ENCODE measurements at regions not wholly inside any gene's neighbourhood (a gene's known extent, or its start where the extent isn't known, plus 50 kb on each side); places are given as distances from the start of the nearest gene placed in this dataset.

DNA sequence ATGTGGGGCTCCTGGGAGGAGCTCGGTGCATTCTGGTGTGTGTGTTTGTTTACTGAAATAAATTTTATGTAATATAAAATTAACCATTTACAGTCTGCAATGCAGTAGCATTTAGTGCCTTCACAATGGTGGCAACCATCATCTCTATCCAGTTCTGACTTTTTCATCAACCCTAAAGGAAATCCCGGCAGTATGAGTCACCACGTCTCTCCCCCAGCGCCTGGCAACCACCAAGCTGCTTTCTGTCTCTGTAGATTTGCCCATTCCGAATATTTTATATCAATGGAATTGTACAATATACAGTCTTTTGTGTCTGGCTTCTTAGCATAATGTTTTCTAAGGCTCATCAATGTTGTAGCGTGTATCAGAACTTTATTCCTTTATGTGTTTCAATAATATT lies 300.5 kb downstream of the MIAT start:
- no peaks in the 10 kb centered on the region for H3K4me1 ChIP-seq
- intact Hi-C loops (cut with DNase I; ENCODE audit: low total_unique reads), result no loop called here
- no peaks in the 10 kb centered on the region for H3K27me3 ChIP-seq

DNA sequence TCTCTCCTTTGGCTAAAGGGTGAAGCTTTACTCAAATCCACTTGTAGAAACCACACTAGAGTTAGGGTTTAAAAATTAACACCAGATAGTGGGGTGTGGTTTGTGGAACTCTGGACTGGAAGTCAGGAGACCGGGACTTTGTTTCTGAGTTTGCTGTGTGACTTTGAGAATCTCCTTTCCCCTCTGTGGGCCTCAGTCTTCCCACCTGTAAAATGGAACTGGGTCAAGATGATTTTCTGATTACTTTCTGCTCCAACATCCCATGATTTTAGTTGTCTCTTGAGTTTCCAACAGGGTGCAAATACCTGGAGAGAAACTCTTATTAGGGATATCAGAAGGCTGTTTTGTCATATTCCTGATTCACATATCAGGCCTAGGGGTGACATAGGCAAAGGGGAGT lies 301.0 kb downstream of the MIAT start:
- TF ChIP-seq, protein P1, sequence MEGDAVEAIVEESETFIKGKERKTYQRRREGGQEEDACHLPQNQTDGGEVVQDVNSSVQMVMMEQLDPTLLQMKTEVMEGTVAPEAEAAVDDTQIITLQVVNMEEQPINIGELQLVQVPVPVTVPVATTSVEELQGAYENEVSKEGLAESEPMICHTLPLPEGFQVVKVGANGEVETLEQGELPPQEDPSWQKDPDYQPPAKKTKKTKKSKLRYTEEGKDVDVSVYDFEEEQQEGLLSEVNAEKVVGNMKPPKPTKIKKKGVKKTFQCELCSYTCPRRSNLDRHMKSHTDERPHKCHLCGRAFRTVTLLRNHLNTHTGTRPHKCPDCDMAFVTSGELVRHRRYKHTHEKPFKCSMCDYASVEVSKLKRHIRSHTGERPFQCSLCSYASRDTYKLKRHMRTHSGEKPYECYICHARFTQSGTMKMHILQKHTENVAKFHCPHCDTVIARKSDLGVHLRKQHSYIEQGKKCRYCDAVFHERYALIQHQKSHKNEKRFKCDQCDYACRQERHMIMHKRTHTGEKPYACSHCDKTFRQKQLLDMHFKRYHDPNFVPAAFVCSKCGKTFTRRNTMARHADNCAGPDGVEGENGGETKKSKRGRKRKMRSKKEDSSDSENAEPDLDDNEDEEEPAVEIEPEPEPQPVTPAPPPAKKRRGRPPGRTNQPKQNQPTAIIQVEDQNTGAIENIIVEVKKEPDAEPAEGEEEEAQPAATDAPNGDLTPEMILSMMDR (IDR thresholded peaks at IDR 0.05), result no peak
- H3K9me3 ChIP-seq, result no peaks in the 10 kb centered on the region
- no peak overlapping the region for H3K27ac ChIP-seq
- H3K36me3 ChIP-seq, result no peaks in the 10 kb centered on the region
- DNase-seq, result no peak
- intact Hi-C loops (cut with DNase I; ENCODE audit: low total_unique reads), result no loop called here
- no peaks in the 10 kb centered on the region for H3K27me3 ChIP-seq
- no peaks in the 10 kb centered on the region for H3K4me1 ChIP-seq
- no peak overlapping the region for H3K4me3 ChIP-seq

More for the DNA sequence above, 300.5 kb downstream of the MIAT start:
- TF ChIP-seq, protein P1 (IDR thresholded peaks at IDR 0.05), result no peak
- DNase-seq, result no peak
- no peaks in the 10 kb centered on the region for H3K36me3 ChIP-seq
- no peak overlapping the region for H3K4me3 ChIP-seq
- no peaks in the 10 kb centered on the region for H3K9me3 ChIP-seq
- H3K27ac ChIP-seq, result no peak overlapping the region

DNA sequence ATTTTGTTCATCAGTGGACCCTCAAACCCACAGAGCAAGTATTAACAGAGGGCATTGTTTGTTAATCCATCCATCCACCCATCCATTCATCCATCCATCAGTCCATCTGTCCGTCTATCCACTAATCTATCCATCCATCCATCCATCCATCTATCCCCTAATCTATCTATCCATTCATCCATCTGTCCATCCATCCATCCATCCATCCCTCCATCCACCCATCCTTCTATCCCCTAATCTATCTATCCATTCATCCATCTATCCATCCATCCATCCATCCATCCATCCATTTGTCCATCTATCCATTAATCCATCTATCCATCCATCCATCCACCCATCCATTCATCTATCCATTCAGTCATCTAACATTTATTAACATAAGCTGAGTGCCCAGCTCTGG lies 307.3 kb downstream of the MIAT start:
- DNase-seq, result no peak
- H3K4me1 ChIP-seq, result no peaks in the 10 kb centered on the region
- TF ChIP-seq, protein P1 (IDR thresholded peaks at IDR 0.05), result no peak
- H3K9me3 ChIP-seq, result peaks cover 0 to 4% (median 0%) of the 10 kb centered on the region in 3 donors
- no peaks in the 10 kb centered on the region for H3K36me3 ChIP-seq
- no peak overlapping the region for H3K4me3 ChIP-seq
- intact Hi-C loops (cut with DNase I; ENCODE audit: low total_unique reads), result no loop called here
- no peak overlapping the region for H3K27ac ChIP-seq
- H3K27me3 ChIP-seq, result no peaks in the 10 kb centered on the region

DNA sequence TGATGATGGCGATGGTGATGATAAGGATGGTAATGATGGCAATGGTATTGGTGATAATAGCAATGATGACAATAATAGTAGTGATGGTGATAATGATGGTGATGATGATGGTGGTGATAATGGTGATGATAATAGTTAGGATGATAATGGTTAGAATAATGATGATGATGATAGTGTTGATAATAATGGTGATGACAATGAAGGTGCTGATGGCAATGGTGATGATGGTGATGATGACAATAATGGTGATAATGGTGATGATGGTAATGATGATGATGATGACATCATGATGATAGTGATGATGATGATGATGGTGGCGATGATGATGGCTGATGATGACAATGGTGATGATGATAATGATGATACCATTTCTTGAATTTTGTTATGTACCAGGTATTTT lies 309.9 kb downstream of the MIAT start:
- intact Hi-C loops (cut with DNase I; ENCODE audit: low total_unique reads), result no loop called here
- peaks cover 0 to 4% (median 0%) of the 10 kb centered on the region in 3 donors for H3K9me3 ChIP-seq
- H3K4me3 ChIP-seq, result no peak overlapping the region
- H3K4me1 ChIP-seq, result no peaks in the 10 kb centered on the region
- H3K36me3 ChIP-seq, result no peaks in the 10 kb centered on the region
- H3K27me3 ChIP-seq, result no peaks in the 10 kb centered on the region
- DNase-seq, result no peak
- H3K27ac ChIP-seq, result no peak overlapping the region
- TF ChIP-seq, protein P1 (IDR thresholded peaks at IDR 0.05), result no peak

DNA sequence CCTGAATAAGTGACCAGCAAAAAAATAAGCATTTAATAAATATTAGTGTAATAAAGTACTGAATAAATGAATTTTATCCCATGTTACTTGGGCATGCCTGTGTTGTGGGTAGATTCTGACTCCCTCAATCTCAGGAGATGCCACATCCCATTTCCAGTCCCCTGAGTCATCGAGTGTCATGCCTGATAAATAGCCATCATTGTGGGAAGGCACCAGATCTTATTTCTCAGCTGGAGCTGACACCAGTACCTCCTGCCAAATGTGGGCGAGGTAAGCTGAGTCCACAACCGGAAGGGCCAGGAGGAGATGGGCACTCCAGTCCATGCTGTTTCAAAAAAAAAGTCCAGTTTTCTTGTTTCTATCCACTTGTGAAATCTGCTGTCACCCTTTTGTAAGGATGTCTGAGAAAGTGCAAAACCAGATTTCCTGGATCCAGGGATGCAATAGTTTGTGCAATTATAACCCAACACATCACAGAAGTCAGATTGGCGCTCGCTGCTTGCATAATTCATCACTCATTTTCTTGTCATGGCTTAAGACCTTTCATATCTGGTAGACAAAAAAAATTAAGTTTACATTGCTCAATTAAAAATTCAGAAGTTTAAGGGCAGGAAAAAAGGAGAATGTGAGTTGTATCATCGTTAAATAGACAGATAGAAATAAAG lies 311.6 kb downstream of the MIAT start:
- H3K4me1 ChIP-seq, result no peaks in the 10 kb centered on the region
- no peak overlapping the region for H3K27ac ChIP-seq
- intact Hi-C loops (cut with DNase I; ENCODE audit: low total_unique reads), result no loop called here
- H3K36me3 ChIP-seq, result no peaks in the 10 kb centered on the region
- TF ChIP-seq, protein P1 (IDR thresholded peaks at IDR 0.05), result no peak
- no peaks in the 10 kb centered on the region for H3K27me3 ChIP-seq
- H3K4me3 ChIP-seq, result no peak overlapping the region
- H3K9me3 ChIP-seq, result peaks cover 0 to 4% (median 0%) of the 10 kb centered on the region in 3 donors
- no peak for DNase-seq

Measured in tibial artery (tissue), 4 donors.